A549 (cell line): ENCODE measurements at regions not wholly inside any gene's neighbourhood (a gene's known extent, or its start where the extent isn't known, plus 50 kb on each side); places are given as distances from the start of the nearest gene placed in this dataset.

ENCODE experiments used
- ATAC-seq, 2 experiments: fragments of 200-7000 bp in 1 of 2; fragments of >200 bp in 1 of 2; cut with Nextera tagmentation in 1 of 2; cut with Tn5 transposase in 1 of 2; 3 replicates each; pipeline versions ENCODE4 v1.8.0 to v1.9.1; 2018 to 2020; ENCODE audit warnings: mild to moderate bottlenecking in 1 of 2, moderate library complexity in 1 of 2
- CTCF ChIA-PET: fragments of 300-600 bp; sonication (Branson Sonifier 250); formaldehyde crosslinking; extraction: SDS; loops from one replicate; lab custom pipeline; 2021; ENCODE audit warnings: antibody characterized with exemption, inconsistent platforms; lab: Yijun Ruan, JAX
- POLR2A ChIA-PET: fragments of 350-600 bp; formaldehyde crosslinking; extraction: SDS; loops from one replicate; lab custom pipeline; 2021; ENCODE audit warnings: antibody characterized with exemption, inconsistent platforms; lab: Yijun Ruan, JAX
- DNase-seq, 2 experiments: peaks; one replicate each; pipeline versions ENCODE4 v3.0.0 to v3.0.0-alpha.2; 2011 to 2016; ENCODE audit warnings: low read depth in 1 of 2, low spot score in 1 of 2
- FAIRE-seq: peaks from 2 replicates; lab custom pipeline; 2011; peaks lifted over from hg19 to GRCh38; lab: Jason Lieb, UNC
- H3K27ac ChIP-seq, 2 experiments: fragments of >200 bp; sonication (Bioruptor Twin); formaldehyde crosslinking; 3 replicates each; pipeline ENCODE4 v1.5.1; 2016 to 2017
- H3K4me1 ChIP-seq: fragments of >200 bp; sonication (Bioruptor Twin); formaldehyde crosslinking; 3 replicates; pipeline ENCODE4 v1.6.1; 2016
- H3K4me2 ChIP-seq: fragments of >200 bp; sonication (Bioruptor Twin); formaldehyde crosslinking; 3 replicates; pipeline ENCODE4 v1.6.1; 2016
- H3K4me3 ChIP-seq: fragments of >200 bp; sonication (Bioruptor Twin); formaldehyde crosslinking; 3 replicates; pipeline ENCODE4 v1.5.1; 2016
- H3K9me3 ChIP-seq: fragments of >200 bp; sonication (Bioruptor Twin); formaldehyde crosslinking; 3 replicates; pipeline ENCODE4 v1.6.1; 2016
- ATOH8 ChIP-seq: fragments of 250-450 bp; sonication (Bioruptor Pico); IDR thresholded peaks from 2 replicates; pipeline ENCODE4 v1.5.0; 2020; ENCODE audit warnings: low read depth, mild to moderate bottlenecking, moderate library complexity
- BCL3 ChIP-seq: fragments of >200 bp; sonication (Bioruptor Twin); formaldehyde crosslinking; IDR thresholded peaks from 3 replicates; pipeline ENCODE4 v1.6.1; 2016
- BHLHE40 ChIP-seq: IDR thresholded peaks from 2 replicates; pipeline ENCODE4 v1.6.1; 2012; ENCODE audit warnings: low read depth, low read length, inconsistent platforms
- CBX2 ChIP-seq: fragments of 200-600 bp; sonication (generic); IDR thresholded peaks from 2 replicates; pipeline ENCODE4 v1.6.1; 2016; ENCODE audit warnings: low read depth, mild to moderate bottlenecking, borderline replicate concordance
- E2F6 ChIP-seq: IDR thresholded peaks from 2 replicates; pipeline ENCODE4 v1.6.1; 2012; ENCODE audit warnings: low read depth, borderline replicate concordance
- EP300 ChIP-seq, 2 experiments: fragments of >200 bp; sonication (Bioruptor Twin); formaldehyde crosslinking; IDR thresholded peaks; 2 replicates in 1 of 2; 3 replicates in 1 of 2; pipeline ENCODE4 v1.6.1; 2016 to 2017
- FOSL2 ChIP-seq, 2 experiments: fragments of 450-650 bp in 1 of 2; fragments of >200 bp in 1 of 2; sonication (Bioruptor Twin) in 1 of 2; formaldehyde crosslinking; IDR thresholded peaks; 2 replicates each; pipeline versions ENCODE4 v1.5.0 to v1.6.1; 2016 to 2020; ENCODE audit warnings: mild to moderate bottlenecking in 1 of 2, moderate library complexity in 1 of 2
- HES2 ChIP-seq: fragments of >200 bp; sonication (Bioruptor Twin); formaldehyde crosslinking; IDR thresholded peaks from 2 replicates; pipeline ENCODE4 v1.6.1; 2016
- HEYL ChIP-seq: fragments of 250-450 bp; sonication (Bioruptor Pico); IDR thresholded peaks from 2 replicates; pipeline ENCODE4 v1.8.0; 2021; ENCODE audit warnings: mild to moderate bottlenecking, moderate library complexity
- HOXB13 ChIP-seq: fragments of 250-450 bp; sonication (Bioruptor Pico); IDR thresholded peaks from 2 replicates; pipeline ENCODE4 v1.5.0; 2020; ENCODE audit warnings: low read depth, mild to moderate bottlenecking, moderate library complexity
- JUN ChIP-seq, 2 experiments: fragments of >200 bp; sonication (Bioruptor Twin); formaldehyde crosslinking; IDR thresholded peaks; 2 replicates in 1 of 2; 3 replicates in 1 of 2; pipeline ENCODE4 v1.6.1; 2016 to 2017
- PHF8 ChIP-seq: fragments of 200-600 bp; sonication (generic); IDR thresholded peaks from 2 replicates; pipeline ENCODE4 v1.6.1; 2016; ENCODE audit warnings: low read depth, mild to moderate bottlenecking, antibody characterized with exemption, moderate library complexity, borderline replicate concordance
- RARB ChIP-seq: fragments of 250-450 bp; sonication (Bioruptor Pico); IDR thresholded peaks from 2 replicates; pipeline ENCODE4 v1.8.0; 2021; ENCODE audit warnings: mild to moderate bottlenecking, moderate library complexity
- REST ChIP-seq: fragments of 200-600 bp; sonication (generic); IDR thresholded peaks from 2 replicates; pipeline ENCODE4 v1.6.1; 2016; ENCODE audit warnings: antibody characterized with exemption, mild to moderate bottlenecking, moderate library complexity
- SREBF2 ChIP-seq: fragments of 450-650 bp; IDR thresholded peaks from 2 replicates; pipeline ENCODE4 v1.6.1; 2014; ENCODE audit warnings: mild to moderate bottlenecking, moderate library complexity
- USF2 ChIP-seq: fragments of 450-650 bp; IDR thresholded peaks from 2 replicates; pipeline ENCODE4 v1.6.1; 2014; ENCODE audit warnings: antibody characterized with exemption
- ZC3H11A ChIP-seq: fragments of 450-650 bp; IDR thresholded peaks from 2 replicates; pipeline ENCODE4 v1.6.1; 2014; ENCODE audit warnings: antibody characterized with exemption, mild to moderate bottlenecking
- ZFP36 ChIP-seq: fragments of 450-650 bp; IDR thresholded peaks from 2 replicates; pipeline ENCODE4 v1.6.1; 2014; ENCODE audit warnings: borderline replicate concordance; ENCODE audit not compliant: partially characterized antibody
- WGBS: methylation state at CpG from one replicate; pipeline ENCODE4 v1.1.6; 2017; ENCODE audit errors: missing lambda C conversion rate; 5-methylcytosine and 5-hydroxymethylcytosine counted together

- H3K4me1 ChIP-seq = no peaks in the 10 kb centered on the region
Measured at GRCh38 chr16:66236301-66236700, 130.2 kb upstream of the CDH5 start.

GRCh38 chr16:66231452-66232160, 134.9 kb upstream of the CDH5 start:
- no peak for ATAC-seq
- FAIRE-seq = no peak
- Histone ChIP-seq H3K27ac (no peak overlapping the region), H3K9me3 (no peaks in the 10 kb centered on the region), H3K4me3 (no peak overlapping the region), H3K4me2 (no peak overlapping the region), H3K4me1 (no peaks in the 10 kb centered on the region)
- no peak for DNase-seq
- ChIA-PET CTCF (no interaction called here), POLR2A (no interaction called here)
- no peak for TF ChIP-seq BCL3
- no peak for TF ChIP-seq CBX2
- no peak for TF ChIP-seq PHF8
- no peak for TF ChIP-seq HES2
- TF ChIP-seq HOXB13 (CRISPR knock-in tag) = no peak
- TF ChIP-seq SREBF2 = no peak
- WGBS = 27% methylated on average over 9 of the region's 9 CpGs

More at GRCh38 chr16:66236301-66236700, 130.2 kb upstream of the CDH5 start:
- FAIRE-seq = no peak
- CTCF ChIA-PET = interaction anchor here (1.3 kb wide), 1 partner anchor 11 kb away, joined by 3 read pairs; no protein-coding TSS in a partner anchor
- POLR2A ChIA-PET = no interaction called here
- H3K4me2 ChIP-seq = no peak overlapping the region
- 15% methylated on average over 11 of the region's 12 CpGs for WGBS
- ATAC-seq = no peak
- TF ChIP-seq USF2 = no peak
- no peak for TF ChIP-seq ZC3H11A
- TF ChIP-seq HEYL (CRISPR knock-in tag) = no peak
- TF ChIP-seq ZFP36 = no peak
- TF ChIP-seq HES2 = no peak
- TF ChIP-seq BHLHE40 = no peak
- no peak for TF ChIP-seq EP300 (IDR thresholded peaks at IDR 0.05)
- no peak for TF ChIP-seq RARB
- TF ChIP-seq REST = no peak
- TF ChIP-seq PHF8 = no peak
- no peak for TF ChIP-seq ATOH8 (CRISPR knock-in tag)
- TF ChIP-seq FOSL2 (IDR thresholded peaks at IDR 0.05) = no peak
- no peak for TF ChIP-seq FOSL2 (CRISPR knock-in tag; IDR thresholded peaks at IDR 0.05)
- TF ChIP-seq JUN (IDR thresholded peaks at IDR 0.05) = no peak
- TF ChIP-seq E2F6 = no peak
- TF ChIP-seq, all 56 proteins: peak for 0
- Histone ChIP-seq H3K9me3 (peaks cover 4% of the 10 kb centered on the region; the same call in 1 of the 3 replicates), H3K27ac (no peak overlapping the region), H3K4me3 (no peak overlapping the region)
- no peak for DNase-seq
